Upper lobe of left lung (tissue), 6 donors: ENCODE measurements at regions not wholly inside any gene's neighbourhood (a gene's known extent, or its start where the extent isn't known, plus 50 kb on each side); places are given as distances from the start of the nearest gene placed in this dataset.
"Not testable (repeated sequence)": the region's sequence is repeated elsewhere in the genome, so short reads cannot be mapped to it uniquely, and the experiment has no call there.

Experiments
- ATAC-seq, 2 donors: fragments of 200-7000 bp; cut with Tn5 transposase; one replicate each; pipeline ENCODE4 v1.9.1; 2022; ENCODE audit warnings: mild to moderate bottlenecking in 2 of 2, moderate library complexity in 2 of 2; ENCODE audit not compliant: low FRiP score in 2 of 2
- DNase-seq, 2 donors: peaks; one replicate each; pipeline ENCODE4 v3.0.0-alpha.2; 2019 to 2020
- H3K27ac ChIP-seq, 4 donors: fragments of 200-600 bp; sonication (generic); one replicate each; pipeline ENCODE4 v1.5.1; 2016 to 2019
- H3K27me3 ChIP-seq, 4 donors: fragments of 200-600 bp; sonication (generic); one replicate each; pipeline ENCODE4 v1.5.1; 2017 to 2019
- H3K36me3 ChIP-seq, 4 donors: fragments of 200-600 bp; sonication (generic); one replicate each; pipeline ENCODE4 v1.5.1; 2016 to 2019
- H3K4me1 ChIP-seq, 4 donors: fragments of 200-600 bp; sonication (generic); one replicate each; pipeline ENCODE4 v1.5.1; 2018 to 2019
- H3K4me3 ChIP-seq, 4 donors: fragments of 200-600 bp; sonication (generic); one replicate each; pipeline ENCODE4 v1.5.1; 2017 to 2019; ENCODE audit warnings: mild to moderate bottlenecking in 2 of 4, moderate library complexity in 1 of 4
- H3K9me3 ChIP-seq, 4 donors: fragments of 200-600 bp; sonication (generic); one replicate each; pipeline ENCODE4 v1.5.1; 2018 to 2019
- EP300 ChIP-seq, 4 donors: sonication (generic); formaldehyde crosslinking; IDR thresholded peaks; one replicate each; pipeline ENCODE4 v1.5.1; 2017; ENCODE audit warnings: antibody characterized with exemption in 4 of 4, control low read depth in 2 of 4
- POLR2A ChIP-seq, 4 donors: fragments of 450-650 bp; IDR thresholded peaks; one replicate each; pipeline ENCODE4 v1.5.1; 2016 to 2017; ENCODE audit warnings: antibody characterized with exemption in 4 of 4, mild to moderate bottlenecking in 2 of 4
- POLR2AphosphoS5 ChIP-seq, 2 donors: sonication (generic); formaldehyde crosslinking; IDR thresholded peaks; one replicate each; pipeline ENCODE4 v1.5.1; 2017; ENCODE audit warnings: antibody characterized with exemption in 2 of 2
- WGBS, 2 donors: methylation state at CpG; one replicate each; pipeline ENCODE4 v1.1.5; 2017 to 2018; 5-methylcytosine and 5-hydroxymethylcytosine counted together
- TF ChIP-seq, protein P1 (sequence below), 6 experiments: fragments of 450-650 bp in 4 of 6; fragments of 200-600 bp in 2 of 6; sonication (generic) in 2 of 6; IDR thresholded peaks; one replicate each; pipeline ENCODE4 v1.5.1; 2016 to 2019; ENCODE audit warnings: antibody characterized with exemption in 6 of 6
- donor health status: DM: no; HTN: no; CAD: no; lungs with moderate emphysema.
- donor health status: DM: no; HTN: yes; CAD: no; lungs with severe emphysema.

DNA sequence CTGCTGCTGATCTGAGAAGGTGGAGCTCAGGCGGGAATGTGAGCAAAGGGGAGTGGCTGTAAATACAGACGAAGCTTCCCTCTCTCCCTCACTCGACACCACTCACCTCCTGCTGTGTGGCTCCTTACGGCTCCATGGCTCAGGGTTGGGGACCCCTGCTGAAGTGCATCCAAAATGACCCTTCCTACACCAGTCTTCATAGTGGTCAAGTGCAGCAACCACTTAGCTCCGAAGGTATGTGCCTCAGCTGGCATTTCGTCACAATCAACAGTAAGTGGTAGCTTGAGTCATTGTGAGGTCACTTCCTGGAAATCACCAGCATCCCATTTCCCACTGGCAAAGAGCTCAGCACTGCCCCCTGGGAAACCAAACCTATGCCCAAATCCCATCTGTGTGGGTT lies 76.4 kb upstream of the COBL start:
- not testable (repeated sequence) for H3K4me3 ChIP-seq, H3K4me1 ChIP-seq, H3K27me3 ChIP-seq, H3K36me3 ChIP-seq, ATAC-seq, H3K27ac ChIP-seq, H3K9me3 ChIP-seq, DNase-seq
- 58 to 69% methylated on average over 4 to 6 of the region's 6 CpGs for WGBS, 2 donors

DNA sequence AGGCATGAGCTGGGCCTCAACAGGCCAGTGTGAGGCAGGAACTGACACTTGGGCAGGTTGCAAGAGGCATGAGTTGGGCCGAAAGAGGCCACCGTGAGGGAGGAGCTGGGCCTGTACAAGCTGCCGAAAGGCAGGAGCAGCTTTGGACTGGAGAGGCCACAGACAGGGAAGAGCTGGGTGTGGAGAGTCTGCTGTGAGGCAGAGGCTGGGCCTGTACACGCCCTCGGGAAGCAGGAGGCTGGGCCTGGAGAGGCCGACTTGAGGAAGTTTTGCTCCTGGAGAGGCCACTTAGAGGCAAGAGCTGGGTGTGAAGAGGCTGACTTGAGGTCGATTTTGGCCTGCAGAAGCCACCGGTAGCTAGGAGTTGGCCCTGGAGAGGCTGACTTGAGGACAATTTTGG lies 73.3 kb upstream of the COBL start:
- not testable (repeated sequence) for H3K36me3 ChIP-seq, H3K4me1 ChIP-seq, H3K27ac ChIP-seq, ATAC-seq, H3K27me3 ChIP-seq, H3K4me3 ChIP-seq, H3K9me3 ChIP-seq
- 53 to 72% methylated on average over 5 to 6 of the region's 8 CpGs for WGBS, 2 donors
- peak in 1 of 2 donors; percentile 66 for DNase-seq

DNA sequence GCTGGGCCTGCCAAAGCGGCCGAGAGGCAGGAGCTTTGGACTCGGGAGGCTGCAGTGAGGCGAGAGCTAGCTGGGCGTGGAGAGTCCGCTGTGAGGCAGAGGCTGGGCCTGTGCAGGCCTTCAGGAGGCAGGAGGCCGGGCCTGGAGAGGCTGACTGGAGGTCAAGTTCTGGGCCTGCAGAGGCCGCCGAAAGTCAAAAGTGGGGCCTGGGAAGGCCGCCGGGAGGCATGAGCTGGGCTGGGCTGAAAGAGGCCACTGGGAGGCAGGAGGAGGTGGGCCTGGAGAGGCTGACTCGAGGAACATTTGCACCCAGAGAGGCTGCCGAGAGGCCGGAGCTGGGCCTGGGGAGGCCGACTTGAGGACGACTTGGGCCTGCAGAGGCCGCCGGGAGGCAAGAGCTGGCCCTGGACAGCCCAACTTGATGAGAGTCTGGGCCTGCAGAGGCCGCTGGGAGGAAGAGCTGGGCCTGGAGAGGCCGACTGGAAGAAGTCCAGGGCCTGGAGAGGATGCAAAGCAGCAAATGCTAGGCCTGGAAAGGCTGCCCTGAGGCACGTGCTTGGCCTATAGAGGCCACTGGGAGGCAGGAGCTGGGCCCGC lies 72.7 kb upstream of the COBL start:
- not testable (repeated sequence) for H3K36me3 ChIP-seq, H3K4me1 ChIP-seq, H3K27ac ChIP-seq, H3K9me3 ChIP-seq, H3K4me3 ChIP-seq, H3K27me3 ChIP-seq, ATAC-seq
- 95% methylated on average over 19 to 22 of the region's 22 CpGs for WGBS, 2 donors
- peak in 1 of 2 donors; percentile 72 for DNase-seq

DNA sequence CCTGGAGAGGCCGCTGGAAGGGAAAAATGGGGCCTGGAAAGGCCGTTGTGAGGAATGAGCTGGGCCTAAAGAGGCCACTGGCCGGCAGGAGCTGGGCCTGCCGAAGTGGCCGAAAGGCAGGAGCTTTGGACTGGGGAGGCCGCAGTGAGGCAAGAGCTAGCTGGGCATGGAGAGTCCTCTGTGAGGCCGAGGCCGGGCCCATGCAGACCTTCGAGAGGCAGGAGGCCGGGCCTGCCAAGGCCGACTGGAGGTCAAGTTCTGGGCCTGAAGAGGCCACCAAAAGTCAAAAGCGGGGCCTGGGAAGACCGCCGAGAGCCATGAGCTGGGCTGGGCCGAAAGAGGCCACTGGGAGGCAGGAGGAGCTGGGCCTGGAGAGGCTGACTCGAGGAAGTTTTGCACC lies 71.6 kb upstream of the COBL start:
- not testable (repeated sequence) for H3K27me3 ChIP-seq, H3K4me3 ChIP-seq, H3K9me3 ChIP-seq, H3K4me1 ChIP-seq, H3K27ac ChIP-seq, ATAC-seq, H3K36me3 ChIP-seq
- 95 to 99% methylated on average over 9 to 11 of the region's 16 CpGs for whole genome bisulfite sequencing, 2 donors
- peak in 1 of 2 donors; percentile 61 for DNase-seq

DNA sequence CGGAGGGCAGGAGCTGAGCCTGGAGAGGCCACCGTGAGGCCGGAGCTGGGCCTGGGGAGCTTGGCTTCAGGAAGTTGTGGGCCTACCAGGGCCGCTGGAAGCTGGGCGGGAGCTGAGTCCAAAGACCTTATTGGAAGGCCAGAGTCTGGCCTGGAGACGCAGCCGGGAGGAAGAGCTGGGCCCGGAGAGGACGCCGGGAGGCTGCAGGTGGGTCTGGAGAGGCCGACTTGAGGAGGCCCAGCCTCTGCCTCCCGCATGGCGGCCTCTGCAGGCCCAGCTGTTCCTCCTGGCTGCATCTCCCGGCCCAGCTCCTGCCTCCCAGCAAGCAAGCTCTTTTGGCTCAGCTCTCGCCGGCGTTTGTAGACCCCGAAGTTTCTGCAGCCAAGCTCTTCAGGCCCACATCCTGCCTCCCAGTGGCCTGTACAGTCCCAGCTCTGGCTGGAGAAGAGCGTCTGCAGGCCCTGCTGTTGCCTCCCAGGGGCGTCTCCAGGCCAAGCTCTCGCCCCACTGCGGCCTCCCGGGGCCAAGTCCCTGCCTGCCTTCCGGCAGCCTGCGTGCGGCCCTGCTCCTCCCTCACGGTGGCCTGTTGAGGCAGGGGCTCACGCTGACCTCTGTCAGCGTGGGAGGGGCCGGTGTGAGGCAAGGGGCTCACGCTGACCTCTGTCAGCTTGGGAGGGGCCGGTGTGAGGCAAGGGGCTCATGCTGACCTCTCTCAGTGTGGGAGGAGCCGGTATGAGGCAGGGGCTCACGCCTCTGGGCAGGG lies 70.4 kb upstream of the COBL start:
- H3K4me1 ChIP-seq, H3K27ac ChIP-seq, H3K27me3 ChIP-seq, H3K4me3 ChIP-seq, H3K36me3 ChIP-seq, H3K9me3 ChIP-seq, ATAC-seq: not testable (repeated sequence)
- WGBS, 2 donors: 90 to 98% methylated on average over 9 to 11 of the region's 34 CpGs
- peak in 1 of 2 donors; percentile 59 for DNase-seq

DNA sequence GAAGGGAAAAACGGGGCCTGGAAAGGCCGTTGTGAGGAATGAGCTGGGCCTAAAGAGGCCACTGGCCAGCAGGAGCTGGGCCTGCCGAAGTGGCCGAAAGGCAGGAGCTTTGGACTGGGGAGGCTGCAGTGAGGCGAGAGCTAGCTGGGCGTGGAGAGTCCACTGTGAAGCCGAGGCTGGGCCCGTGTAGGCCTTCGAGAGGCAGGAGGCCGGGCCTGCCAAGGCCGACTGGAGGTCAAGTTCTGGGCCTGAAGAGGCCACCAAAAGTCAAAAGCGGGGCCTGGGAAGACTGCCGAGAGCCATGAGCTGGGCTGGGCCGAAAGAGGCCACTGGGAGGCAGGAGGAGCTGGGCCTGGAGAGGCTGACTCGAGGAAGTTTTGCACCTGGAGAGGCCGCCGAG lies 69.6 kb upstream of the COBL start:
- H3K4me1 ChIP-seq: not testable (repeated sequence)
- DNase-seq: peak in 1 of 2 donors; percentile 58

DNA sequence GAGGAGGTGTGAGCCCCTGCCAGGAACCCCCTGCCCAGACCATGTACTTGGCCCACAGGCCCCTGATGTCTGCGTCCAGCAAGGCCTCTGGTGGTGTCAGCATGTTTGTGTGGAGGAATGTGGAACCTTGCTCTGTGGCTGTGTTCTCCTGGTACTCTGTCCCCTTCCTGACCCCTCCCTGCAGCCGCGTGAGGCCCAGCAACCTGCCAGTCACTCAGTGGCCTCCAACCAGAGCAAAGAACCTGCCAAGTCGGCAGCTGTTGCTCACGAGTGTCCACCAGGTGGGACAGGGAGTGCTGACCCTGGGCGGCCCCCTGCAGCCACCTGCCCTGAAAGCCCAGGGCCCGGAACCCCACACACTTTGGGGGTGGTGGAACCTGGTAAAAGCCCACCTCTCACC lies 65.6 kb upstream of the COBL start:
- not testable (repeated sequence) for H3K36me3 ChIP-seq, H3K9me3 ChIP-seq, DNase-seq, H3K27ac ChIP-seq, ATAC-seq, H3K27me3 ChIP-seq, H3K4me1 ChIP-seq, H3K4me3 ChIP-seq
- 84 to 93% methylated on average over 3 to 4 of the region's 7 CpGs for WGBS, 2 donors

More for the DNA sequence above, 69.6 kb upstream of the COBL start:
- H3K36me3 ChIP-seq, H3K9me3 ChIP-seq, H3K27ac ChIP-seq, H3K27me3 ChIP-seq, H3K4me3 ChIP-seq, ATAC-seq: not testable (repeated sequence)
- WGBS, 2 donors: 89 to 95% methylated on average over 11 to 13 of the region's 17 CpGs

DNA sequence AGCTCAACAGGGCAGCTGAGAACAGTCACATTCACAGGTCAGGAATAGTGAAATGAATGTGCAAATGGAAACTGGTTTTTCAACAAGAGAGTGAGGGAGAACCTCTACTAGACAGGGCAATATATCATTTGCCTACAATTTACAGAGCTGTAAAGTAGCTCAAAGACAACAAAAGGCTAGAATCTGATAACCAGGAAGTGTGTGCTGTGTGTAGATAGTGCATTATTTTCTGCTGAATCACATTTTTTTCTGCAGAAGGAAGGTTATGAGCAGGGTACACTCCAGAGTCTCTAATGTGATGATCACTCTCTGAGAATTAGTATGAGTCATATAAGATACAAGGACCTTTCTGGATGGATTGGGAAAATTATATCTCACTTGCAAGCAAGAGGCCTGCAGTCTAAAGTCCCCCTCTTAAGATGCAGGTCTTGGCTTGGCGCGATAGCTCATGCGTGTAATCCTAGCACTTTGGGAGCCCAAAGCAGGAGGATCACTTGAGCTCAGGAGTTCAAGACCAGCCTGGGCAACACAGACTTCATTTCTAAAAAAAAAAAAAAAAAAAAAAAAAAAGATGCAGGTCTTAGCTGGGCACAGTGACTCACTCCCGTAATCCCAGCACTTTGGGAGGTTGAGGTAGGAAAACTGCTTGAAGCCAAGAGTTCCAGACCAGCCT lies 59.9 kb upstream of the COBL start:
- DNase-seq (no peak), ATAC-seq (no peak)
- Histone ChIP-seq H3K27me3 (no peaks in the 10 kb centered on the region), H3K27ac (no peak overlapping the region), H3K4me1 (no peaks in the 10 kb centered on the region), H3K4me3 (no peak overlapping the region), H3K9me3 (no peaks in the 10 kb centered on the region), H3K36me3 (no peaks in the 10 kb centered on the region)
- no peak for TF ChIP-seq EP300 (IDR thresholded peaks at IDR 0.05)
- no peak for TF ChIP-seq POLR2AphosphoS5 (IDR thresholded peaks at IDR 0.05)
- TF ChIP-seq POLR2A (IDR thresholded peaks at IDR 0.05): no peak
- TF ChIP-seq, protein P1, sequence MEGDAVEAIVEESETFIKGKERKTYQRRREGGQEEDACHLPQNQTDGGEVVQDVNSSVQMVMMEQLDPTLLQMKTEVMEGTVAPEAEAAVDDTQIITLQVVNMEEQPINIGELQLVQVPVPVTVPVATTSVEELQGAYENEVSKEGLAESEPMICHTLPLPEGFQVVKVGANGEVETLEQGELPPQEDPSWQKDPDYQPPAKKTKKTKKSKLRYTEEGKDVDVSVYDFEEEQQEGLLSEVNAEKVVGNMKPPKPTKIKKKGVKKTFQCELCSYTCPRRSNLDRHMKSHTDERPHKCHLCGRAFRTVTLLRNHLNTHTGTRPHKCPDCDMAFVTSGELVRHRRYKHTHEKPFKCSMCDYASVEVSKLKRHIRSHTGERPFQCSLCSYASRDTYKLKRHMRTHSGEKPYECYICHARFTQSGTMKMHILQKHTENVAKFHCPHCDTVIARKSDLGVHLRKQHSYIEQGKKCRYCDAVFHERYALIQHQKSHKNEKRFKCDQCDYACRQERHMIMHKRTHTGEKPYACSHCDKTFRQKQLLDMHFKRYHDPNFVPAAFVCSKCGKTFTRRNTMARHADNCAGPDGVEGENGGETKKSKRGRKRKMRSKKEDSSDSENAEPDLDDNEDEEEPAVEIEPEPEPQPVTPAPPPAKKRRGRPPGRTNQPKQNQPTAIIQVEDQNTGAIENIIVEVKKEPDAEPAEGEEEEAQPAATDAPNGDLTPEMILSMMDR (IDR thresholded peaks at IDR 0.05): no peak
- WGBS, 2 donors: 92% methylated on average over 4 of the region's 4 CpGs
